ENCODE measurements at regions not wholly inside any gene's neighbourhood (a gene's known extent, or its start where the extent isn't known, plus 50 kb on each side); places are given as distances from the start of the nearest gene placed in this dataset.

- no peak overlapping the region for H3K4me3 ChIP-seq (ENCODE audit: insufficient read depth, low read depth, low read length)
- no peak for DNase-seq (ENCODE audit: low read depth)
- no peak for FAIRE-seq
- Mint-ChIP-seq H3K4me1 (ENCODE audit: low read depth, unreplicated experiment) (no peaks in the 10 kb centered on the region), H3K27ac (ENCODE audit: unreplicated experiment) (no peak overlapping the region), H3K4me3 (ENCODE audit: unreplicated experiment) (no peak overlapping the region), H3K9me3 (ENCODE audit: unreplicated experiment) (peaks cover 1% of the 10 kb centered on the region), H3K36me3 (ENCODE audit: low read depth, unreplicated experiment) (no peaks in the 10 kb centered on the region), H3K27me3 (ENCODE audit: low read depth, unreplicated experiment) (no peaks in the 10 kb centered on the region)
- H3K27ac ChIP-seq (ENCODE audit: low read depth, low read length), result no peak overlapping the region
- H3K27me3 ChIP-seq (ENCODE audit: insufficient read depth, low read length), result no peaks in the 10 kb centered on the region
- H3K4me1 ChIP-seq (ENCODE audit: insufficient read depth, low read length), result no peaks in the 10 kb centered on the region
- H3K36me3 ChIP-seq (ENCODE audit: insufficient read depth, low read length), result no peaks in the 10 kb centered on the region
- no peaks in the 10 kb centered on the region for H3K9me3 ChIP-seq (ENCODE audit: insufficient read depth, low read depth, low read length)
- H2AFZ ChIP-seq (ENCODE audit: low read depth, low read length), result no peak overlapping the region
- no peaks in the 10 kb centered on the region for H4K20me1 ChIP-seq (ENCODE audit: insufficient read depth, low read length)
- no peak overlapping the region for H3K9ac ChIP-seq (ENCODE audit: low read length)
- H3K79me2 ChIP-seq (ENCODE audit: insufficient read depth, low read length), result no peaks in the 10 kb centered on the region
- no peak for TF ChIP-seq EZH2 (IDR thresholded peaks at IDR 0.05; ENCODE audit: insufficient read depth, low read length)
- no peak for TF ChIP-seq CTCF (IDR thresholded peaks at IDR 0.05; ENCODE audit: insufficient read depth, low read depth, low read length)
- H3K4me2 ChIP-seq (ENCODE audit: low read length), result no peak overlapping the region
These were observed 258.5 kb downstream of the PABPC4L start for GRCh38 chr4:133943081-133943480.

GRCh38 chr4:133938061-133938460, 263.5 kb downstream of the PABPC4L start:
- H3K4me3 Mint-ChIP-seq (ENCODE audit: unreplicated experiment), result no peak overlapping the region

More at GRCh38 chr4:133938061-133938460, 263.5 kb downstream of the PABPC4L start:
- DNase-seq (ENCODE audit: low read depth) (no peak), FAIRE-seq (no peak)
- Mint-ChIP-seq H3K27me3 (ENCODE audit: low read depth, unreplicated experiment) (no peaks in the 10 kb centered on the region), H3K9me3 (ENCODE audit: unreplicated experiment) (no peaks in the 10 kb centered on the region), H3K36me3 (ENCODE audit: low read depth, unreplicated experiment) (no peaks in the 10 kb centered on the region), H3K4me1 (ENCODE audit: low read depth, unreplicated experiment) (no peaks in the 10 kb centered on the region), H3K27ac (ENCODE audit: unreplicated experiment) (no peak overlapping the region)
- H3K4me3 ChIP-seq (ENCODE audit: insufficient read depth, low read depth, low read length), result no peak overlapping the region
- no peaks in the 10 kb centered on the region for H4K20me1 ChIP-seq (ENCODE audit: insufficient read depth, low read length)
- no peak overlapping the region for H3K4me2 ChIP-seq (ENCODE audit: low read length)
- no peak overlapping the region for H2AFZ ChIP-seq (ENCODE audit: low read depth, low read length)
- H3K9ac ChIP-seq (ENCODE audit: low read length), result no peak overlapping the region
- H3K9me3 ChIP-seq (ENCODE audit: insufficient read depth, low read depth, low read length), result no peaks in the 10 kb centered on the region
- H3K79me2 ChIP-seq (ENCODE audit: insufficient read depth, low read length), result no peaks in the 10 kb centered on the region
- TF ChIP-seq CTCF (IDR thresholded peaks at IDR 0.05; ENCODE audit: insufficient read depth, low read depth, low read length) (no peak), EZH2 (IDR thresholded peaks at IDR 0.05; ENCODE audit: insufficient read depth, low read length) (no peak)
- no peaks in the 10 kb centered on the region for H3K27me3 ChIP-seq (ENCODE audit: insufficient read depth, low read length)
- H3K4me1 ChIP-seq (ENCODE audit: insufficient read depth, low read length), result no peaks in the 10 kb centered on the region
- no peak overlapping the region for H3K27ac ChIP-seq (ENCODE audit: low read depth, low read length)
- no peaks in the 10 kb centered on the region for H3K36me3 ChIP-seq (ENCODE audit: insufficient read depth, low read length)
